GF-D8 (cell line): ENCODE measurements at regions not wholly inside any gene's neighbourhood (a gene's known extent, or its start where the extent isn't known, plus 50 kb on each side); places are given as distances from the start of the nearest gene placed in this dataset.

ENCODE experiments used
- DNase-seq: peaks from one replicate; lab custom pipeline; 2025; lab: John Stamatoyannopoulos, UW

- no peak for DNase-seq
These were observed 145.3 kb downstream of the C1D start for GRCh38 chr2:67917332-67918054.

DNA sequence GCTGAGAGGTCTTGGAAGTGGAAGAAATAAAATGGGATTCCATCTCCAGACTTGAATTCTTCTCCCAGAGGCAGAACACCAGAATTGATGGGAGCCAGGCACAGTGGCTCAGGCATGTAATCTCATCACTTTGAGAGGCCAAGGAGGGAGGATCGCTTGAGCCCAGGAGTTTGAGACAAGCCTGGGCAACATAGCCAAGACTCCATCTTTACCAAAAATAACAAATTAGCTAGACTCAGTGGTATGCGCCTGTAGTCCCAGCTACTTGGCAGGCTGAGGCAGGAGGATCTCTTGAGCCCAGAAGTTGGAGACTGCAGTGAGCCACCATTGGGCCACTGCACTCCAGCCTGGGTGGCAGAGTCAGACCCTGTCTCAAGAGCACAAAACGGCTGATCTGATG, 144.3 kb downstream of the C1D start:
- DNase-seq, result no peak

- DNase-seq, result no peak
These were observed 143.3 kb downstream of the C1D start for GRCh38 chr2:67919490-67919889.

- no peak for DNase-seq
These were observed 140.6 kb downstream of the C1D start for GRCh38 chr2:67922080-67922785.

DNA sequence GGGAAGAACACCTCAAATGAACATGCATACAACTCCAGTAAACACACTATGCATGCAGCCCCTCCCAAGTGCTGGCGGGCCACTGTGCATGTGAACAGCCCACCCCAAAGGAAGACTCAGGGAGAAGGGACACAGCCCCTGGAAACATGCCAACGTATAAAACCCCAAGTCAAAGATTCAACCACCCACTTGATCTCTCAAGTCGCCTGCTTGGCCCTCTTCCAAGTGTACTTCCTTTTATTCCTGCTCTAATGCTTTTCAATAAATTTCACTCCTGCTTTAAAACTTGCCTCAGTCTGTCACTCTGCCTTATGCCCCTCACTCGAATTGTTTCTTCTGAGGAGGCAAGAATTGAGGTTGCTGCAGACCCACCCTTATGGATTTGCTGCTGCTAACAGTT, 139.1 kb downstream of the C1D start:
- DNase-seq, result no peak

DNA sequence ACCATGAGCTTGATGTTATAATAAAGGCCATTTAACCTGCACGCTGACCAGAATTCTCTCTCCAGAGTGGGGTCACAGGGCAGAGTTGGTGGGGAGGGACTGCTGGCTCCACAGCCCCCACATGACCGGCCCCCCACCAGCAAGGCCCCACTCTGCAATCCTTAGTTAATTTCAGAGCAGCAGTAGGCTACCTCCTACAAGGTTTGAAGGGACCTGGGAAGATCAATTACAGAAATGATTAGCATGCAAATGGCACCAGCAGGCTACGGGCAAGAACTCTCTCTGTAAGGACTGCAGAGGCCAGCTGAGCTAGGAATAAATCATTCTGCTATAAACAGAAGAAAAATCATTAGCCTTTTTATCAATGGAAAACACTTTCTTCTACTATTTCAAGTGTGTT, 135.3 kb downstream of the C1D start:
- no peak for DNase-seq

- DNase-seq, result no peak
These were observed 132.6 kb downstream of the C1D start for GRCh38 chr2:67930156-67930555.

DNA sequence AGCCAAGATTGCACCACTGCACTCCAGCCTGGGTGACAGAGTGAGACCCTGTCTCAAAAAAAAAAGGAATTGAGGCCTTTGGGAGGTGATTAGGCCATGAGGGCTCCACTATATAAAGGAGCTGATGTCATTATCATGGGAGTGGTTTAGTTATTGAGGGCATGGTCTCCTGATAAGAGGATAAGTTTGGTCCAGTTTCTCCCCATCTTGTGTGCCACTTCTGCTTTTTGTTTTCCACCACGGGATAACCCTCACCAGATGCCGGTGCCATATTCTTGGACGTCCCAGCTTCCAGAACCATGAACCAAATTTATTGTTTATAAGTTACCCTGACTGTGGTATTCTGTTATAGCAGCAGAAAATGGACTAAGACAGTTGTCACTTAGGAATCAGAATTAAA, 125.8 kb downstream of the C1D start:
- no peak for DNase-seq

GRCh38 chr2:67938053-67938452, 124.8 kb downstream of the C1D start:
- DNase-seq, result no peak

- DNase-seq, result no peak
These were observed 117.7 kb downstream of the C1D start for GRCh38 chr2:67945056-67945455.

GRCh38 chr2:67945940-67946339, 116.9 kb downstream of the C1D start:
- no peak for DNase-seq

DNA sequence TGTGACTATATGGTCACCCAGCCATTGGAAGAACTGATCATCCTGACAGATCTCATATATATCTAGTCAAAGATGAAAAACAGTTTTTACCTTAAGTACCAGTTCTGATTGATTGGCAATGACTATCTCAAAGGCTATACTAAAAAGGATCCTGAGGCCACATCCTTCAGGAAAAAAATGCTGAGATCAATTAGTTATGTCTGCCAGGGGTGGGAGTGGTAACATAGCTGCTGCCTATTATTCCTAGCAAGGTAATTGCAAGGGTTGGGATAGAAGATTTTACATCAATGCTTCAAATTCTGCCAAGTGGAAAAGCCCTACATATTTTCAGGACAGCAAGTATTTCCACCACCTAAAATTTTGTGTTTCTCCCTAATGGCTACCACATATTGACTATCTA, 114.7 kb downstream of the C1D start:
- no peak for DNase-seq

DNA sequence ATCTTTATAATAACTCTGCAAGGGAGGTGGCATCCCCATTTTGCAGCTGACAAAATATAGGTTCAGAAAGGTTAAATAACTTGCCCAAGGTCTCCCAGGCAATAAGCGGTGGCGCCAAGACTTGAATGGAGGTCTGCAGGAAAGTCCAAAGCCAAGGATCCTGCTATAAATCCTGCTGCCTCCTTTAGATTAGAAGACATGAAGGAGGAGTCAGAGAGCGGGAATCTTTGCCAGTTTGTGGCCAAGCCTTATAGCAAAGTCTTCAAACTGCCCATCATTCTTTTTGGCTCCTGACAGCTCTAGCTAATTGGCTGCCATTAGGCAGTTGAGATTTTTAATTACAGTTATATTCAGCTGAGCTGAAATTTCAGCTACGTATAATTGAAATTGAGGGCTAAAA, 114.3 kb downstream of the C1D start:
- no peak for DNase-seq

DNA sequence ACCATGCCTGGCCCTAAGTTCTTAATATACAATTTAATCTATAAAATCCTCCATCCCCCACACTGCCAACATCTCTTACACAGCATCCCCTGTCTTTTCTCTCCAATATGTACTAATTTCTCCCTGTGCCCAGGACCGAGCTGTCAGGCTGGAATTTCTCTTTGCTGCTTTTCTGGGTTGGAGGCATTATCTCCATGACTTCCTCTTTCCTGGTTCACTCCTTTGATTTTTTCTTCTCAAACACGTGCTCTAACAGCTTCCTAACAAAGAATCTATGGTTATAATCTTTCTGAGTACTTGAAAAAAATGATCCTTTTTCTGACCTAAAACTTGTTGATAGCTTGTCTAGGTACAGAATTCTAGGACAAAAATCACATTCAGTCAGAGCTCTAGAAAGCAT, 112.8 kb downstream of the C1D start:
- no peak for DNase-seq

DNA sequence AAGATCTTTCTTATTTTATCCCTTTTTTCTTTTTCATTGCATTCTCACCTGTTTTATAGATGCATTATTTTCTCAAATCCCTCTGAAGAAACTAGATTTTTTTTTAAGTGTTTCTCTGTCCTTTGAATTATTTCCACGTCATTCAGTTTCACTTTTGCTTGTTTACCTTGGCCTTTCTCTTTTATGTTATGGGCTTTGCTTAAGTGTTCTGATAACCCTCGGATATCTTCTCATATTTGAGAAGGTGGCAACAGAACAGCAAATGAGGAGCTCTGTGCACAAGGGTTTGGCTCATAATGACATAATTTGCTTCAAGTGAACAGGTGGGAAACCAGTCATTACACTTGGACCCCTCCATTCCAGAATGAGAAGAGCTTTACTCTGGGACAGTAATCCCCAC, 111.9 kb downstream of the C1D start:
- no peak for DNase-seq

DNA sequence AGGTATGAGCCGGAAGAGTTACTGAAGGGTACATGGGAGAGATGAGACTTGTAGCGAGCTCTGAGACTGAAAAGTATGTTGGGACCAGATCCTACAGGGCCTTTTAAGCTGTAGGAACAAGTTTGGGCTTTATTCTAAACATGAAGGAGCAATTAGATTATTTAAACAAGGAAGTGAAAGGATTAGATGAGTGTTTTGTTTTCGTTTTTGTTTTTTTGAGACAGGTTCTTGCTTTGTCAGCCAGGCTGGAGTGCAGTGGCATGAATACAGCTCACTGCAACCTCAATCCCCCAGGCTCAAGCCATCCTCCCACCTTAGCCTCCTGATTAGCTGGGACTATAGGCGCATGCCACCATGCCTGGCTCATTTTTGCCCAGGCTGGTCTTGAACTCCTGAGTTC, 110.7 kb downstream of the C1D start:
- DNase-seq, result no peak

- DNase-seq, result no peak
These were observed 108.6 kb downstream of the C1D start for GRCh38 chr2:67954093-67954748.

DNA sequence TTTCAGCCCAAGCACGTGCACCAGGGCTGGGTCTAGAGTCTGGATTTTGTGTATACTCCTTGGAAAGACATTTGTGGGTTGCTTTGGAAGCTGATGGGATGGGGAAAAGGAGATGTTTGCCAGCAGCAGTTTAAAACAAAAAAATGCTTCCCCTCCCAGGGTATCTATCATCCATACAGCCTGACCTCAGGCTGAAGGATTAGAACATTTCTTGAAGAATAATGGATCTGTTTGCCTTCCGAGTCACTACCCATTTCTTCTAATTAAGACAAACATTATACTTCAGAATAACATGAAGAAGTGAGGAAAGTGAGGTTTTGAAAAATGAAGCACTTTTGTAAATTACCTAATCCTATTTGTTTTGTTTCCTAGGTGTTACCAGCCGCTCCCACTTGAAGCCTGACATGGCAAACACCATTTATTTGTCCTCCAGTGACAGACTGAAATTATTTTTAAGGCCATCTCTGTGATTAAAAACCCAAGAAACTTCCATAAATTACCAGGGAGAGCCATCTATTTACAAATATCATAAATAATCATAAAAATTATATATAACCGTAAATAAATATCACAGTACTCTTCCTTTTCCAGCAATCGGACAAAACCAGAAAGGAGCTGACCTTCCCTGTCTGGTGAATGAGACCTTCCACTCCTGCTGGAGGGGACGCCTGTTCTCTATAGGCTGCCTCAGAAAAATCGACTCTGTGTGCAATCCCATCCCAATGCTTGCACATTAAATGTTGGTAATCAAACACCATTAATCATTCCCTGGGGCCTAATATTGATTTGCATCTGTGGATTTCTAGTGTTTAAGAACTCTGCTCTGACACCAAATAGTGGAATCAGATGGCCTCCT, 106.8 kb downstream of the C1D start:
- DNase-seq, result no peak

- DNase-seq, result no peak
These were observed 97.6 kb downstream of the C1D start for GRCh38 chr2:67965246-67965645.

- DNase-seq, result no peak
These were observed 92.7 kb downstream of the C1D start for GRCh38 chr2:67970071-67970470.

DNA sequence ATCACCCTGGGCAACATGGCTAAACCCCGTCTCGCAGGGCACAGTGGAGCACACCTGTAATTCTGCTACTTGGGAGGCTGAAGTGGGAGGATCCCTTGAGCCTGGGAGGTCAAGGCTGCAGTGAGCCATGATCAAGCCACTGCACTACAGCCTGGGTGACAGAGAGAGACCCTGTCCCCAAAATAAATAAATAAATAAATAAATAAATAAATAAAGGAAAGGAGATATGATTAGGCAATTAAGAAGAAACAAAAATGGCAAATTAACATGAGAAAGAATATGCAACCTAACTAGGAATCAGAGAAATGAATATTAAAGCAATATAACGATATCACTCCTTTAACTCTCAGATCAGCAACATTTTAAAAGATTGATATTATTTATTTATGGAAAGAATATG, 92.3 kb downstream of the C1D start:
- DNase-seq, result no peak
